Astrocyte (in vitro differentiated cells and primary cell): ENCODE measurements at regions not wholly inside any gene's neighbourhood (a gene's known extent, or its start where the extent isn't known, plus 50 kb on each side); places are given as distances from the start of the nearest gene placed in this dataset.

Source experiments
- DNase-seq: peaks from one replicate; pipeline ENCODE4 v3.0.0-alpha.2; 2010; ENCODE audit warnings: low read depth
- FAIRE-seq: peaks from 2 replicates; lab custom pipeline; 2011; peaks lifted over from hg19 to GRCh38; lab: Jason Lieb, UNC
- H2AFZ ChIP-seq: 2 replicates; pipeline ENCODE4 v1.6.0; 2012; ENCODE audit warnings: low read depth, low read length, inconsistent platforms
- H3K27ac ChIP-seq: 2 replicates; pipeline ENCODE4 v1.5.1; 2011; ENCODE audit warnings: low read depth, low read length, inconsistent platforms
- H3K27me3 ChIP-seq: 2 replicates; pipeline ENCODE4 v1.6.0; 2011; ENCODE audit warnings: low read length, inconsistent platforms; ENCODE audit not compliant: insufficient read depth
- H3K36me3 ChIP-seq: 2 replicates; pipeline ENCODE4 v1.5.1; 2011; ENCODE audit warnings: low read length, inconsistent platforms; ENCODE audit not compliant: insufficient read depth
- H3K4me1 ChIP-seq: 2 replicates; pipeline ENCODE4 v1.5.1; 2011; ENCODE audit warnings: low read length, inconsistent platforms; ENCODE audit not compliant: insufficient read depth
- H3K4me2 ChIP-seq: 2 replicates; pipeline ENCODE4 v1.6.0; 2012; ENCODE audit warnings: low read length, inconsistent platforms
- H3K4me3 ChIP-seq: 2 replicates; pipeline ENCODE4 v1.5.1; 2011; ENCODE audit warnings: low read depth, mild to moderate bottlenecking, low read length, inconsistent platforms; ENCODE audit not compliant: insufficient read depth
- H3K79me2 ChIP-seq: 2 replicates; pipeline ENCODE4 v1.6.0; 2012; ENCODE audit warnings: mild to moderate bottlenecking, low read length, inconsistent platforms; ENCODE audit not compliant: insufficient read depth
- H3K9ac ChIP-seq: 2 replicates; pipeline ENCODE4 v1.6.0; 2012; ENCODE audit warnings: mild to moderate bottlenecking, low read length, inconsistent platforms
- H3K9me3 ChIP-seq: 2 replicates; pipeline ENCODE4 v1.5.1; 2012; ENCODE audit warnings: low read depth, mild to moderate bottlenecking, low read length, inconsistent platforms; ENCODE audit not compliant: insufficient read depth
- H4K20me1 ChIP-seq: 2 replicates; pipeline ENCODE4 v1.6.0; 2012; ENCODE audit warnings: low read length, inconsistent platforms; ENCODE audit not compliant: insufficient read depth
- H3K27ac Mint-ChIP-seq: one replicate; pipeline ENCODE4 v1.8.0; 2021; ENCODE audit warnings: mild to moderate bottlenecking, mixed read lengths; ENCODE audit not compliant: unreplicated experiment
- H3K27me3 Mint-ChIP-seq: one replicate; pipeline ENCODE4 v1.8.0; 2021; ENCODE audit warnings: low read depth, mixed read lengths; ENCODE audit not compliant: unreplicated experiment
- H3K36me3 Mint-ChIP-seq: one replicate; pipeline ENCODE4 v1.8.0; 2021; ENCODE audit warnings: low read depth, mixed read lengths; ENCODE audit not compliant: unreplicated experiment
- H3K4me1 Mint-ChIP-seq: one replicate; pipeline ENCODE4 v1.8.0; 2021; ENCODE audit warnings: low read depth, mixed read lengths; ENCODE audit not compliant: unreplicated experiment
- H3K4me3 Mint-ChIP-seq: one replicate; pipeline ENCODE4 v1.8.0; 2021; ENCODE audit warnings: mild to moderate bottlenecking, moderate library complexity, mixed read lengths; ENCODE audit not compliant: unreplicated experiment
- H3K9me3 Mint-ChIP-seq: one replicate; pipeline ENCODE4 v1.8.0; 2021; ENCODE audit warnings: mild to moderate bottlenecking, mixed read lengths; ENCODE audit not compliant: unreplicated experiment
- CTCF ChIP-seq: IDR thresholded peaks from 2 replicates; pipeline ENCODE4 v1.5.1; 2011; ENCODE audit warnings: low read depth, mild to moderate bottlenecking, inconsistent platforms, low read length, moderate library complexity; ENCODE audit not compliant: insufficient read depth
- EZH2 ChIP-seq: IDR thresholded peaks from 2 replicates; pipeline ENCODE4 v1.6.1; 2012; ENCODE audit warnings: mild to moderate bottlenecking, low read length, inconsistent platforms; ENCODE audit not compliant: insufficient read depth

GRCh38 chr5:117776977-117777376, 1202.4 kb upstream of the SEMA6A start:
- H4K20me1 ChIP-seq: no peaks in the 10 kb centered on the region
- DNase-seq (no peak), FAIRE-seq (no peak)
- H3K27ac ChIP-seq: no peak overlapping the region
- Mint-ChIP-seq H3K27ac (no peak overlapping the region), H3K4me3 (no peak overlapping the region), H3K9me3 (peaks cover 1% of the 10 kb centered on the region), H3K27me3 (no peaks in the 10 kb centered on the region), H3K36me3 (no peaks in the 10 kb centered on the region), H3K4me1 (no peaks in the 10 kb centered on the region)
- no peak for TF ChIP-seq CTCF
- no peak for TF ChIP-seq EZH2
- no peak overlapping the region for H2AFZ ChIP-seq
- no peaks in the 10 kb centered on the region for H3K9me3 ChIP-seq
- H3K9ac ChIP-seq: no peak overlapping the region
- no peaks in the 10 kb centered on the region for H3K36me3 ChIP-seq
- no peaks in the 10 kb centered on the region for H3K79me2 ChIP-seq
- no peak overlapping the region for H3K4me2 ChIP-seq
- no peaks in the 10 kb centered on the region for H3K4me1 ChIP-seq
- no peaks in the 10 kb centered on the region for H3K27me3 ChIP-seq
- no peak overlapping the region for H3K4me3 ChIP-seq

DNA sequence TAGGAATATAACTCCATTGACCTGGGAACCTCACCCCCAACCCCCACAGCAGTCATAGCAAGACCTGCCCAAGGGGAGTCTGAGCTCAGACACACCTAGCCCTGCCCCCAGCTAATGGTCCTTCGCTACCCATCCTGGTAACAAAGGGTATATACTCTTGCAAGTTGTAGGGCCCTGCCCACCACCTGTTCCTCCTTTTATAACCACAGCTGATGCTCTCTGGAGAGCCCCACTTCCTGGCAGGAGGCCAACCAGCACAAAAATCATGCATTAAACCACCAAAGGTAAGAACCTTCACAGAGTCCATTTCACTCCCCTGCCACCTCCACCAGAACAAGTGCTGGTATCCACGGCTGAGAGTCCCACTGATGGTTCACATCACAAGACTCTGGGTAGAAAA, 1195.3 kb upstream of the SEMA6A start:
- Histone ChIP-seq H3K4me3 (no peak overlapping the region), H3K4me1 (no peaks in the 10 kb centered on the region), H3K9me3 (no peaks in the 10 kb centered on the region), H2AFZ (no peak overlapping the region), H3K27me3 (no peaks in the 10 kb centered on the region), H3K9ac (no peak overlapping the region), H3K4me2 (no peak overlapping the region), H3K79me2 (no peaks in the 10 kb centered on the region), H4K20me1 (no peaks in the 10 kb centered on the region), H3K36me3 (no peaks in the 10 kb centered on the region), H3K27ac (no peak overlapping the region)
- Mint-ChIP-seq H3K9me3 (no peaks in the 10 kb centered on the region), H3K36me3 (no peaks in the 10 kb centered on the region), H3K4me1 (no peaks in the 10 kb centered on the region), H3K4me3 (no peak overlapping the region), H3K27me3 (no peaks in the 10 kb centered on the region), H3K27ac (no peak overlapping the region)
- TF ChIP-seq EZH2 (no peak), CTCF (no peak)
- FAIRE-seq (no peak), DNase-seq (no peak)

DNA sequence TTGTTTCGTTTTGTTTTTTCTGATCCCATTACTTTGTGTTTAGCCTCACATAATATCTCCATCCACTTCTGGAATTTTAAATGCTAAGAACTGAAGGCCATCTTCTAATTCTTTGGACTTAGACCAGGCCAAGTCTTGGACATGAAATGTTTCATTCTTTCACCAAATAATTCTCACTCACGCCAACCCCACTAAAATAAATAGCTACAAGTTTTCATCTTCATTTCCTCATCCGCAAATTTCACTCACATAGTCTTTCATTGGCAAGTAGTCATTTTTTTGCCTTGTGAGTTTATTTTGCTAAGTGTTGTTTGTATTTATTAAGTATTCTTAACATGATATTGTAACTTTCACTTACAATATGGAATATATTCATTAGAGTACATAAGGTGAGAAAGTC, 1188.6 kb upstream of the SEMA6A start:
- H3K9me3 Mint-ChIP-seq: no peaks in the 10 kb centered on the region
- Histone ChIP-seq H3K4me1 (no peaks in the 10 kb centered on the region), H2AFZ (no peak overlapping the region), H3K9me3 (no peaks in the 10 kb centered on the region), H3K4me3 (no peak overlapping the region), H3K27me3 (no peaks in the 10 kb centered on the region), H3K36me3 (no peaks in the 10 kb centered on the region), H3K4me2 (no peak overlapping the region), H3K9ac (no peak overlapping the region), H3K79me2 (no peaks in the 10 kb centered on the region), H3K27ac (no peak overlapping the region), H4K20me1 (no peaks in the 10 kb centered on the region)
- FAIRE-seq (no peak), DNase-seq (no peak)
- no peak overlapping the region for H3K27ac Mint-ChIP-seq
- TF ChIP-seq CTCF: no peak
- TF ChIP-seq EZH2: no peak
- no peak overlapping the region for H3K4me3 Mint-ChIP-seq
- no peaks in the 10 kb centered on the region for H3K36me3 Mint-ChIP-seq
- H3K4me1 Mint-ChIP-seq: no peaks in the 10 kb centered on the region
- H3K27me3 Mint-ChIP-seq: no peaks in the 10 kb centered on the region
